PC-3 (cell line): ENCODE measurements at regions not wholly inside any gene's neighbourhood (a gene's known extent, or its start where the extent isn't known, plus 50 kb on each side); places are given as distances from the start of the nearest gene placed in this dataset.

Source experiments
- ATAC-seq: fragments of 200-7000 bp; cut with Tn5 transposase; 2 replicates; pipeline ENCODE4 v1.9.1; 2020; ENCODE audit warnings: mild to moderate bottlenecking, moderate library complexity
- BruUV-seq: library from RNA; stranded (reverse); fragments of 400-500 nt; replicated peaks from 2 replicates; lab custom pipeline; 2021; lab: Mats Ljungman, UMichigan
- CTCF ChIA-PET: fragments of 300-600 bp; sonication (Branson Sonifier 250); formaldehyde crosslinking; loops from one replicate; lab custom pipeline; 2022; ENCODE audit warnings: antibody characterized with exemption; lab: Charles Lee
- POLR2A ChIA-PET: fragments of 300-600 bp; sonication (Branson Sonifier 250); formaldehyde crosslinking; loops from one replicate; lab custom pipeline; 2022; ENCODE audit warnings: antibody characterized with exemption; ENCODE audit not compliant: unreplicated experiment; lab: Charles Lee
- DNase-seq: peaks from one replicate; pipeline ENCODE4 v3.0.0-alpha.2; 2015
- H2AFZ ChIP-seq: fragments of 300-600 bp; sonication (generic); 2 replicates; pipeline ENCODE4 v1.6.0; 2016; ENCODE audit warnings: antibody characterized with exemption, low read length
- H3F3A ChIP-seq: fragments of 300-600 bp; sonication (generic); one replicate; pipeline ENCODE4 v1.6.0; 2017; ENCODE audit warnings: antibody characterized with exemption, low read length, control low read depth, mild to moderate bottlenecking; ENCODE audit not compliant: unreplicated experiment
- H3K27ac ChIP-seq: fragments of 300-600 bp; sonication (generic); 2 replicates; pipeline ENCODE4 v1.5.1; 2016; ENCODE audit warnings: mild to moderate bottlenecking, low read length
- H3K27me3 ChIP-seq: fragments of 300-600 bp; sonication (generic); 2 replicates; pipeline ENCODE4 v1.6.1; 2016; ENCODE audit warnings: low read length, mixed read lengths
- H3K36me3 ChIP-seq: fragments of 300-600 bp; sonication (generic); 2 replicates; pipeline ENCODE4 v1.6.1; 2016; ENCODE audit warnings: low read depth, mixed run types, low read length, mixed read lengths
- H3K4me1 ChIP-seq: fragments of 300-600 bp; sonication (generic); 2 replicates; pipeline ENCODE4 v1.5.1; 2016; ENCODE audit warnings: low read length; ENCODE audit not compliant: insufficient read depth
- H3K4me2 ChIP-seq: fragments of 300-600 bp; sonication (generic); 2 replicates; pipeline ENCODE4 v1.6.0; 2016; ENCODE audit warnings: low read length
- H3K4me3 ChIP-seq: fragments of 300-600 bp; sonication (generic); 2 replicates; pipeline ENCODE4 v1.5.1; 2016; ENCODE audit warnings: mild to moderate bottlenecking, low read length, mixed read lengths
- H3K79me2 ChIP-seq: fragments of 300-600 bp; sonication (generic); 2 replicates; pipeline ENCODE4 v1.6.1; 2017; ENCODE audit warnings: low read length, mixed read lengths
- H3K9ac ChIP-seq: fragments of 300-600 bp; sonication (generic); 2 replicates; pipeline ENCODE4 v1.6.0; 2016; ENCODE audit warnings: mild to moderate bottlenecking, low read length
- H3K9me2 ChIP-seq: fragments of 300-600 bp; sonication (generic); replicated peaks from 2 replicates; pipeline ENCODE4 v1.6.1; 2016; ENCODE audit warnings: mixed run types, low read length, mixed read lengths
- H3K9me3 ChIP-seq: fragments of 300-600 bp; sonication (generic); 2 replicates; pipeline ENCODE4 v1.6.1; 2016; ENCODE audit warnings: low read length, mixed read lengths
- H4K20me1 ChIP-seq: fragments of 300-600 bp; sonication (generic); 2 replicates; pipeline ENCODE4 v1.6.1; 2016; ENCODE audit warnings: low read length, mixed read lengths
- EZH2 ChIP-seq: fragments of 300-600 bp; sonication (generic); IDR thresholded peaks from one replicate; pipeline ENCODE4 v1.6.1; 2017; ENCODE audit warnings: antibody characterized with exemption, mild to moderate bottlenecking, low read length; ENCODE audit not compliant: unreplicated experiment
- EZH2phosphoT487 ChIP-seq: fragments of 300-600 bp; sonication (generic); IDR thresholded peaks from 2 replicates; pipeline ENCODE4 v1.6.1; 2018; ENCODE audit warnings: mild to moderate bottlenecking, antibody characterized with exemption, low read length, borderline replicate concordance
- intact Hi-C: fragments of 100-400 bp; cut with micrococcal nuclease; formaldehyde crosslinking; loops from 2 replicates; pipeline ENCODE4 v1.9.0; 2023
- TF ChIP-seq, protein P1 (sequence below): fragments of 300-600 bp; sonication (generic); conservative IDR thresholded peaks from 2 replicates; pipeline ENCODE4 v1.5.1; 2017; ENCODE audit warnings: antibody characterized with exemption, low read depth, mild to moderate bottlenecking, low read length

DNA sequence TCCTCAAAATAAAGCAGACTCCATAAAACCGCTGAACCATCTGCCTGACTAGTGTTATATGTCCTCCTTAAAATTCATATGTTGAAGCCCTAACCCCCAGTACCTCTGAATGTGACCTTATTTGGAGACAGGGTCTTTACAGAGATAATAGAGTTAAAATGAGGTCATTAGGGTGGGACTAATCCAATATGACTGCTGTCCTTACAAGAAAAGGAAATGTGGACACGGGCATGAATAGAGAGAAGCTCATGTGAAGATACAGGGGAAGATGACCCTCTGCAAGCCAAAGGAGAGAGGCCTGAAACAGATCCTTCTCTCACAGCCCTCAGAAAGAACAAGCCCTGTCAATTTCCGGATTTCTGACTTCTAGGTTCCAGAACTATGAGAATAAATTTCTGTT lies 82.0 kb upstream of the KLHL13 start:
- Histone ChIP-seq H3K9me2 (no peaks in the 10 kb centered on the region), H3K9me3 (no peaks in the 10 kb centered on the region), H3K79me2 (no peaks in the 10 kb centered on the region), H3K36me3 (no peaks in the 10 kb centered on the region), H3K9ac (no peak overlapping the region), H3K27ac (no peak overlapping the region), H3K4me3 (no peak overlapping the region), H3K4me2 (no peak overlapping the region), H3K27me3 (no peaks in the 10 kb centered on the region), H2AFZ (no peak overlapping the region), H3F3A (no peaks in the 10 kb centered on the region), H3K4me1 (no peaks in the 10 kb centered on the region), H4K20me1 (no peaks in the 10 kb centered on the region)
- intact Hi-C loops: no loop called here
- no TSS peak for BruUV-seq
- DNase-seq (no peak), ATAC-seq (no peak)
- POLR2A ChIA-PET: no interaction called here
- CTCF ChIA-PET: no interaction called here
- TF ChIP-seq EZH2 (no peak), EZH2phosphoT487 (no peak)
- TF ChIP-seq, protein P1, sequence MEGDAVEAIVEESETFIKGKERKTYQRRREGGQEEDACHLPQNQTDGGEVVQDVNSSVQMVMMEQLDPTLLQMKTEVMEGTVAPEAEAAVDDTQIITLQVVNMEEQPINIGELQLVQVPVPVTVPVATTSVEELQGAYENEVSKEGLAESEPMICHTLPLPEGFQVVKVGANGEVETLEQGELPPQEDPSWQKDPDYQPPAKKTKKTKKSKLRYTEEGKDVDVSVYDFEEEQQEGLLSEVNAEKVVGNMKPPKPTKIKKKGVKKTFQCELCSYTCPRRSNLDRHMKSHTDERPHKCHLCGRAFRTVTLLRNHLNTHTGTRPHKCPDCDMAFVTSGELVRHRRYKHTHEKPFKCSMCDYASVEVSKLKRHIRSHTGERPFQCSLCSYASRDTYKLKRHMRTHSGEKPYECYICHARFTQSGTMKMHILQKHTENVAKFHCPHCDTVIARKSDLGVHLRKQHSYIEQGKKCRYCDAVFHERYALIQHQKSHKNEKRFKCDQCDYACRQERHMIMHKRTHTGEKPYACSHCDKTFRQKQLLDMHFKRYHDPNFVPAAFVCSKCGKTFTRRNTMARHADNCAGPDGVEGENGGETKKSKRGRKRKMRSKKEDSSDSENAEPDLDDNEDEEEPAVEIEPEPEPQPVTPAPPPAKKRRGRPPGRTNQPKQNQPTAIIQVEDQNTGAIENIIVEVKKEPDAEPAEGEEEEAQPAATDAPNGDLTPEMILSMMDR: no peak

DNA sequence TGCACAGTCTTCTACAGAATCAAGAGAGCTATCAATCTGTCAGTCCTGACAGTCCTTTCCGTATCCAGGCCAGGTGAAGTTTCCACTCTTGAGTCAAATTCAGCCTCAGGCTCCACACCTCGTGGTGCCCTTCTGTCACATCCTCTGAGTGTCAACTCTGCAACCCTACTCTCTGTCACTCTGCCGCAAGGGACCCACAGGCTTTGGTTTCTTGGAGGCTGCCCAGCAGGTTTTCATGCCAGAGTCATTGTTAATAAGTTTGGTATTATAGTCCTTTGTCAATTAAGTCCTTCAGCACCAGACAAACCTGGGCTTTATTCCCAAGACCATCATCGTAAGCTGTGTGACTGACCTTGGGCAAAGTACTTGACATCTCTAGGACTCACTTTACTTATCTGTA lies 83.4 kb upstream of the KLHL13 start:
- no peak overlapping the region for H3K4me3 ChIP-seq
- no peaks in the 10 kb centered on the region for H3K27me3 ChIP-seq
- BruUV-seq: no TSS peak
- CTCF ChIA-PET: no interaction called here
- H3K9me3 ChIP-seq: no peaks in the 10 kb centered on the region
- H3K4me1 ChIP-seq: no peaks in the 10 kb centered on the region
- DNase-seq (peak; percentile 33), ATAC-seq (no peak)
- H3K9ac ChIP-seq: no peak overlapping the region
- H3F3A ChIP-seq: no peaks in the 10 kb centered on the region
- POLR2A ChIA-PET: interaction anchor here (0.5 kb wide), 1 partner anchor 25 kb away, joined by 3 read pairs; no protein-coding TSS in a partner anchor
- no peaks in the 10 kb centered on the region for H3K36me3 ChIP-seq
- H3K4me2 ChIP-seq: no peak overlapping the region
- intact Hi-C loops: no loop called here
- H3K79me2 ChIP-seq: no peaks in the 10 kb centered on the region
- H4K20me1 ChIP-seq: no peaks in the 10 kb centered on the region
- H2AFZ ChIP-seq: no peak overlapping the region
- TF ChIP-seq EZH2: no peak
- no peak for TF ChIP-seq EZH2phosphoT487
- TF ChIP-seq, protein P1: no peak
- H3K27ac ChIP-seq: no peak overlapping the region
- H3K9me2 ChIP-seq: no peaks in the 10 kb centered on the region

DNA sequence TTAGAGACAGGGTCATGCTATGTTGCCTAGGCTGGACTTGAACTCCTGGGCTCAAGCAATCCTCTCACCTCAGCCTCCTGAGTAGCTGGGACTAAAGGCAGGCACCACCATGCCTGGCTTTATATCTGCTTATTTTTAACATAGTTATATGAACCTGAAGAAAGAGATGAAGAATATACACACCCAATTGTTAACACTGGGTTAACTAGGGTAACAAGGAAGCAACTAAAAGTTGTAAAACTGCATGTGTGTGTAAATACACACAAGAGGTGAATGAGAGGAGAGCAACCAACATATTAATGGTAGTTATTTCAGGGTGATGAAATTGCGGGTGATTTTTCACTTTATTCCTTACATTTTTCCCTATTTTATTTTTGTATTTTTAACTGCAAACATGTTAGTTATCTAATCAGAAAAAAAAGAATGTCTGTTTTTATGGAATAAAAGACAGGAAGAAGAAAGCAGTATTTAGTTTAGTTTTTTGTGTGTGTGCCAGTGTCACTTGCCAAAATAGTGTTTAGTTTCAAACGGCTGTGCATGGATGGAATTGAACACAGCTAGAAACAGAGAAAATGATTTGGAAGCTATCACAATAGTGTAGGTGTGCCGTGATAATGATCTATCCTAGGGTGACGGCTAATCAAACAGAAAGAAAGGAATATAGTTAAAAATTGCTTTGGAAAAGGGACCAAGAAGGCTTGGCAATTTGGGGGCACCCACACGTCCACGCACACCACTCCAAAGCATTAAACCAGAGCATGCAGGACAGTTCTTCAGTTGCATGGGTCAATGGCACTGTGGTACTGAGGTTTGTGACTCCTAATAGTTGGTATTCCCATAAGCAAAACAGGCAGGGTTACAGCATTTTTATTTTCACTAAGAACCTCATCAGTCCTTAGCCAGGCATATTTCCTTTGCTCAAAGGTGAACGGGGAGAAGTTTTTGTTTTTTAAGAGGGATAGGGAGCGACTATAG lies 89.1 kb upstream of the KLHL13 start:
- Histone ChIP-seq H3K9ac (no peak overlapping the region), H3K9me3 (no peaks in the 10 kb centered on the region), H3K4me3 (no peak overlapping the region), H3F3A (no peaks in the 10 kb centered on the region), H3K4me2 (no peak overlapping the region), H3K36me3 (no peaks in the 10 kb centered on the region), H3K79me2 (no peaks in the 10 kb centered on the region), H3K27me3 (no peaks in the 10 kb centered on the region), H4K20me1 (no peaks in the 10 kb centered on the region), H3K4me1 (peaks cover 12% of the 10 kb centered on the region), H2AFZ (no peak overlapping the region), H3K9me2 (no peaks in the 10 kb centered on the region), H3K27ac (no peak overlapping the region)
- intact Hi-C loops: loop anchor here (5.0 kb wide), 1 partner anchor 138 kb away; no protein-coding TSS in a partner anchor
- DNase-seq (no peak), ATAC-seq (no peak)
- ChIA-PET POLR2A (no interaction called here), CTCF (no interaction called here)
- BruUV-seq: no TSS peak
- no peak for TF ChIP-seq EZH2
- TF ChIP-seq, protein P1: no peak
- TF ChIP-seq EZH2phosphoT487: no peak
